Right lung (tissue), 2 donors: ENCODE measurements at regions not wholly inside any gene's neighbourhood (a gene's known extent, or its start where the extent isn't known, plus 50 kb on each side); places are given as distances from the start of the nearest gene placed in this dataset.

Experiments
- DNase-seq, 2 donors: peaks; one replicate each; pipeline ENCODE4 v3.0.0-alpha.2; 2013

GRCh38 chr2:158905341-158905740, 63.1 kb upstream of the TANC1 start:
- no peak for DNase-seq

GRCh38 chr2:158905784-158906183, 62.7 kb upstream of the TANC1 start:
- DNase-seq: peak; percentile 23 to 27

- no peak for DNase-seq
Observed at GRCh38 chr2:158907926-158908456, 60.4 kb upstream of the TANC1 start.

- no peak for DNase-seq
Observed at GRCh38 chr2:158912112-158912511, 56.3 kb upstream of the TANC1 start.

- no peak for DNase-seq
Observed at GRCh38 chr2:158912765-158913164, 55.7 kb upstream of the TANC1 start.

GRCh38 chr2:158914066-158914465, 54.4 kb upstream of the TANC1 start:
- DNase-seq: no peak

- no peak for DNase-seq
Observed at GRCh38 chr2:158914731-158915130, 53.7 kb upstream of the TANC1 start.

- DNase-seq: peak; percentile 45 to 68
Observed at GRCh38 chr2:158917121-158917520, 51.3 kb upstream of the TANC1 start.

GRCh38 chr2:158918452-158918851, 50.0 kb upstream of the TANC1 start:
- DNase-seq: no peak
